ENCODE measurements at regions not wholly inside any gene's neighbourhood (a gene's known extent, or its start where the extent isn't known, plus 50 kb on each side); places are given as distances from the start of the nearest gene placed in this dataset.
"Not testable (repeated sequence)": the region's sequence is repeated elsewhere in the genome, so short reads cannot be mapped to it uniquely, and the experiment has no call there.

GRCh38 chr5:62223312-62223670, 82.7 kb upstream of the KIF2A start:
- not testable (repeated sequence) for H3K9me3 ChIP-seq (ENCODE audit: insufficient read depth, low read length); H2AFZ ChIP-seq (ENCODE audit: low read depth, low read length); H3K9ac ChIP-seq (ENCODE audit: low read length); H3K4me1 ChIP-seq (ENCODE audit: low read length); H3K36me3 ChIP-seq (replicated peaks; ENCODE audit: low read depth, low read length); H4K20me1 ChIP-seq (ENCODE audit: insufficient read depth, low read length); H3K79me2 ChIP-seq (ENCODE audit: low read length); H3K27me3 ChIP-seq (ENCODE audit: low read depth, low read length); H3K27ac ChIP-seq (ENCODE audit: low read length); H3K4me3 ChIP-seq (ENCODE audit: low read length)
- 0 out of 2 replicates have a peak, but pooled peaks have one; percentile 12 for TF ChIP-seq CTCF (IDR thresholded peaks at IDR 0.05; ENCODE audit: low read depth, low read length)
- peak overlapping the region; percentile 24; the same call in 1 of the 2 replicates for H3K4me2 ChIP-seq (ENCODE audit: low read length)

- H3K27ac ChIP-seq (ENCODE audit: low read length); H3K4me1 ChIP-seq (ENCODE audit: low read length); H3K36me3 ChIP-seq (replicated peaks; ENCODE audit: low read depth, low read length); H3K9ac ChIP-seq (ENCODE audit: low read length); H3K79me2 ChIP-seq (ENCODE audit: low read length); H3K9me3 ChIP-seq (ENCODE audit: insufficient read depth, low read length); H4K20me1 ChIP-seq (ENCODE audit: insufficient read depth, low read length); H3K27me3 ChIP-seq (ENCODE audit: low read depth, low read length): not testable (repeated sequence)
- Histone ChIP-seq H2AFZ (ENCODE audit: low read depth, low read length) (peak overlapping the region; percentile 81; the same call in 1 of the 2 replicates), H3K4me2 (ENCODE audit: low read length) (peak overlapping the region; percentile 42), H3K4me3 (ENCODE audit: low read length) (peak overlapping the region; percentile 70)
- peak; percentile 22 for TF ChIP-seq CTCF (IDR thresholded peaks at IDR 0.05; ENCODE audit: low read depth, low read length)
Observed at GRCh38 chr5:62224987-62225601, 80.9 kb upstream of the KIF2A start.

GRCh38 chr5:62230876-62231388, 75.1 kb upstream of the KIF2A start:
- not testable (repeated sequence) for H3K79me2 ChIP-seq (ENCODE audit: low read length); H3K36me3 ChIP-seq (replicated peaks; ENCODE audit: low read depth, low read length); H3K9me3 ChIP-seq (ENCODE audit: insufficient read depth, low read length); H3K27ac ChIP-seq (ENCODE audit: low read length); H3K27me3 ChIP-seq (ENCODE audit: low read depth, low read length); H4K20me1 ChIP-seq (ENCODE audit: insufficient read depth, low read length); H3K4me3 ChIP-seq (ENCODE audit: low read length); H3K9ac ChIP-seq (ENCODE audit: low read length); H2AFZ ChIP-seq (ENCODE audit: low read depth, low read length)
- H3K4me1 ChIP-seq (ENCODE audit: low read length), result peaks cover 27% of the 10 kb centered on the region
- 0 out of 2 replicates have a peak overlapping the region, but pooled peaks have one; percentile 5 for H3K4me2 ChIP-seq (ENCODE audit: low read length)

GRCh38 chr5:62231576-62231975, 74.4 kb upstream of the KIF2A start:
- Histone ChIP-seq H2AFZ (ENCODE audit: low read depth, low read length) (no peak overlapping the region), H3K79me2 (ENCODE audit: low read length) (no peaks in the 10 kb centered on the region), H3K36me3 (replicated peaks; ENCODE audit: low read depth, low read length) (no peaks in the 10 kb centered on the region), H3K27me3 (ENCODE audit: low read depth, low read length) (no peaks in the 10 kb centered on the region), H3K9ac (ENCODE audit: low read length) (no peak overlapping the region), H3K4me3 (ENCODE audit: low read length) (no peak overlapping the region), H3K4me2 (ENCODE audit: low read length) (no peak overlapping the region), H4K20me1 (ENCODE audit: insufficient read depth, low read length) (no peaks in the 10 kb centered on the region), H3K27ac (ENCODE audit: low read length) (no peak overlapping the region), H3K9me3 (ENCODE audit: insufficient read depth, low read length) (no peaks in the 10 kb centered on the region), H3K4me1 (ENCODE audit: low read length) (peaks cover 30% of the 10 kb centered on the region)
- no peak for TF ChIP-seq CTCF (IDR thresholded peaks at IDR 0.05; ENCODE audit: low read depth, low read length)
- TF ChIP-seq EZH2phosphoT487 (IDR thresholded peaks at IDR 0.05; ENCODE audit: low read depth), result no peak

- H4K20me1 ChIP-seq (ENCODE audit: insufficient read depth, low read length); H3K27ac ChIP-seq (ENCODE audit: low read length); H3K27me3 ChIP-seq (ENCODE audit: low read depth, low read length); H3K9me3 ChIP-seq (ENCODE audit: insufficient read depth, low read length); H3K9ac ChIP-seq (ENCODE audit: low read length); H2AFZ ChIP-seq (ENCODE audit: low read depth, low read length); H3K36me3 ChIP-seq (replicated peaks; ENCODE audit: low read depth, low read length); H3K4me3 ChIP-seq (ENCODE audit: low read length); H3K79me2 ChIP-seq (ENCODE audit: low read length); H3K4me2 ChIP-seq (ENCODE audit: low read length): not testable (repeated sequence)
- H3K4me1 ChIP-seq (ENCODE audit: low read length), result peaks cover 37% of the 10 kb centered on the region
Observed at GRCh38 chr5:62232218-62232617, 73.8 kb upstream of the KIF2A start.

GRCh38 chr5:62233083-62234046, 72.6 kb upstream of the KIF2A start:
- H3K9ac ChIP-seq (ENCODE audit: low read length); H3K9me3 ChIP-seq (ENCODE audit: insufficient read depth, low read length); H3K4me2 ChIP-seq (ENCODE audit: low read length); H3K79me2 ChIP-seq (ENCODE audit: low read length); H4K20me1 ChIP-seq (ENCODE audit: insufficient read depth, low read length); H3K27me3 ChIP-seq (ENCODE audit: low read depth, low read length); H2AFZ ChIP-seq (ENCODE audit: low read depth, low read length); H3K4me3 ChIP-seq (ENCODE audit: low read length); H3K36me3 ChIP-seq (replicated peaks; ENCODE audit: low read depth, low read length): not testable (repeated sequence)
- H3K4me1 ChIP-seq (ENCODE audit: low read length), result peaks cover 48% of the 10 kb centered on the region
- peak overlapping the region; percentile 8; the same call in 1 of the 2 replicates for H3K27ac ChIP-seq (ENCODE audit: low read length)

GRCh38 chr5:62236593-62236992, 69.4 kb upstream of the KIF2A start:
- H3K27me3 ChIP-seq (ENCODE audit: low read depth, low read length); H2AFZ ChIP-seq (ENCODE audit: low read depth, low read length); H3K36me3 ChIP-seq (replicated peaks; ENCODE audit: low read depth, low read length); H3K79me2 ChIP-seq (ENCODE audit: low read length); H4K20me1 ChIP-seq (ENCODE audit: insufficient read depth, low read length); H3K9me3 ChIP-seq (ENCODE audit: insufficient read depth, low read length): not testable (repeated sequence)
- Histone ChIP-seq H3K4me1 (ENCODE audit: low read length) (peaks cover 55% of the 10 kb centered on the region), H3K27ac (ENCODE audit: low read length) (peak overlapping the region; percentile 98), H3K4me3 (ENCODE audit: low read length) (peak overlapping the region; percentile 32; the same call in 1 of the 2 replicates), H3K9ac (ENCODE audit: low read length) (peak overlapping the region; percentile 71), H3K4me2 (ENCODE audit: low read length) (peak overlapping the region; percentile 71)

Measured in OCI-LY3 (cell line).